ENCODE measurements at regions not wholly inside any gene's neighbourhood (a gene's known extent, or its start where the extent isn't known, plus 50 kb on each side); places are given as distances from the start of the nearest gene placed in this dataset.

DNA sequence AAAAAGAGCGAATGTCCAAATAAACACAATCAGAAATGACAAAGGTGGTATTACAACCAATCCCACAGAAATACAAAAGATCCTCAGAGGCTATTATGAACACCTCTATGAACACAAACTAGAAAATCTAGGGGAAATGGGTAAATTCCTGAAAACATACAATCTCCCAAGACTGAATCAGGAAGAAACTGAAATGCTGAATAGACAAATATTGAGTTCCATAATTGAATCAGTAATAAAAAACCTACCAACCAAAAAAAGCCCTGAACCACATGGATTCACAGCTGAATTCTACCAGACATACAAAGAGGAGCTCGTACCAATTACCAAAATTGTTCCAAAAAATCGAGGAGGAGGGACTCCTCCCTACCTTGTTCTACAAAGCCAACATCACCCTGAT is 56.1 kb upstream of the ZNF800 start:
- TF ChIP-seq, protein P1, sequence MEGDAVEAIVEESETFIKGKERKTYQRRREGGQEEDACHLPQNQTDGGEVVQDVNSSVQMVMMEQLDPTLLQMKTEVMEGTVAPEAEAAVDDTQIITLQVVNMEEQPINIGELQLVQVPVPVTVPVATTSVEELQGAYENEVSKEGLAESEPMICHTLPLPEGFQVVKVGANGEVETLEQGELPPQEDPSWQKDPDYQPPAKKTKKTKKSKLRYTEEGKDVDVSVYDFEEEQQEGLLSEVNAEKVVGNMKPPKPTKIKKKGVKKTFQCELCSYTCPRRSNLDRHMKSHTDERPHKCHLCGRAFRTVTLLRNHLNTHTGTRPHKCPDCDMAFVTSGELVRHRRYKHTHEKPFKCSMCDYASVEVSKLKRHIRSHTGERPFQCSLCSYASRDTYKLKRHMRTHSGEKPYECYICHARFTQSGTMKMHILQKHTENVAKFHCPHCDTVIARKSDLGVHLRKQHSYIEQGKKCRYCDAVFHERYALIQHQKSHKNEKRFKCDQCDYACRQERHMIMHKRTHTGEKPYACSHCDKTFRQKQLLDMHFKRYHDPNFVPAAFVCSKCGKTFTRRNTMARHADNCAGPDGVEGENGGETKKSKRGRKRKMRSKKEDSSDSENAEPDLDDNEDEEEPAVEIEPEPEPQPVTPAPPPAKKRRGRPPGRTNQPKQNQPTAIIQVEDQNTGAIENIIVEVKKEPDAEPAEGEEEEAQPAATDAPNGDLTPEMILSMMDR (IDR thresholded peaks at IDR 0.05), result no peak
- no peak overlapping the region for H3K4me2 ChIP-seq (ENCODE audit: low read length)
- no peak overlapping the region for H3K4me3 ChIP-seq (ENCODE audit: low read depth, low read length)
- H2AFZ ChIP-seq, result no peak overlapping the region
- H3K9ac ChIP-seq, result no peak overlapping the region
- H3K36me3 ChIP-seq (ENCODE audit: control insufficient read depth, insufficient read depth, low read length), result no peaks in the 10 kb centered on the region
- H3K4me1 ChIP-seq, result no peaks in the 10 kb centered on the region
- H3K9me3 ChIP-seq (ENCODE audit: control insufficient read depth, low read length), result peaks cover 3% of the 10 kb centered on the region
- no peaks in the 10 kb centered on the region for H3K27me3 ChIP-seq (ENCODE audit: control insufficient read depth, insufficient read depth, low read length)
- no peaks in the 10 kb centered on the region for H3K79me2 ChIP-seq
- no peak overlapping the region for H3K27ac ChIP-seq

DNA sequence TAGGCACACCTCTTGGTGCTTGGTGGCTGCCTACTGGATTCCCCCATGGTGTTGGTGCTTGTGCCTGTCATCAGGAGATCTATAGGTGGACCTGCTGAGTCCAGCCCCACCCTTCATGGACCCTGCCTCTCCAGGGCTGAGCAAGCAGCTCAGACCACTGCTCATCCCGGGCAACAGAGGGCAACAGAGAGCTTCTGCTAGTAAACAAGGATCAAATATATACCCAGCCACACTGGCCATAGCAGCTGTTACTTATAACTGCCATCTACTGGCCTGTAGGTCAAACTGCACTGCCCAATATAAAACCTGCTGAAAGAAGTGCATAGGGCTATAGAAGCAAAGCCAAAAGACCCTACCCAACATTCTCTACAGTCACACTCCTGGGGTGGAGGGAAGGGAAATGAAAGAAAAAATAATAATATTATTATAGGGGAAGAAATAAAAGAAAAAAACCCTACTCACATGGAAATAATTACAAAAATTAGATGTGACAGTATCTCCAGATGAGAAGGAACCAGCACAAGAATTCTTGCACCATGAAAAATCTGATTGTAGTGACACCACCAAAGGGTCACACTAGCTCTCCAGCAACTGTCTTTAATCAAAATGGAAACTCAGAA is 54.9 kb upstream of the ZNF800 start:
- Histone ChIP-seq H3K27me3 (ENCODE audit: control insufficient read depth, insufficient read depth, low read length) (no peaks in the 10 kb centered on the region), H3K4me3 (ENCODE audit: low read depth, low read length) (no peak overlapping the region), H3K9me3 (ENCODE audit: control insufficient read depth, low read length) (peaks cover 3% of the 10 kb centered on the region), H3K4me2 (ENCODE audit: low read length) (no peak overlapping the region), H3K36me3 (ENCODE audit: control insufficient read depth, insufficient read depth, low read length) (no peaks in the 10 kb centered on the region), H3K4me1 (no peaks in the 10 kb centered on the region), H3K27ac (no peak overlapping the region), H3K9ac (no peak overlapping the region), H3K79me2 (no peaks in the 10 kb centered on the region), H2AFZ (no peak overlapping the region)
- TF ChIP-seq, protein P1 (IDR thresholded peaks at IDR 0.05), result no peak

DNA sequence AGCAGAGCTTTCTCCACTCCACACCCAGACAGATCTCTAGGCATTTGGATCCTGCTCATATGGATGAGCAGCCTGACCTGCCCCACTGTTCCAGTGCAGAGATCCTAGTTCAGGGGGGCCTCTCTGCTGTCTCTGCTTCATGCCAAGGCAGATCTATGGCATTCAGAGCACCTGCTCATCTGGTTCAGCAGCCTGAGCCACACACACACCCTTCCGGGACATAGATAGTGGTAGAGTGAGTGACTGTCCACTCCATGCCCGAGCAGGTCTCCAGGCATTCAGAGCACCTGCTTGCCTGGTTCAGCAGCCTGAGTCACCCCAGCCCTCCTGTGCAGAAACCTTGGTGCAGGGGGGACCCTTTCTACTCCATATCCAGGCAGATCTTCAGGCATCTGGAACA is 54.3 kb upstream of the ZNF800 start:
- Histone ChIP-seq H3K27me3 (ENCODE audit: control insufficient read depth, insufficient read depth, low read length) (no peaks in the 10 kb centered on the region), H3K4me1 (no peaks in the 10 kb centered on the region), H3K36me3 (ENCODE audit: control insufficient read depth, insufficient read depth, low read length) (no peaks in the 10 kb centered on the region), H3K9me3 (ENCODE audit: control insufficient read depth, low read length) (peaks cover 3% of the 10 kb centered on the region), H3K79me2 (no peaks in the 10 kb centered on the region), H3K9ac (no peak overlapping the region), H2AFZ (no peak overlapping the region), H3K4me2 (ENCODE audit: low read length) (no peak overlapping the region), H3K27ac (no peak overlapping the region), H3K4me3 (ENCODE audit: low read depth, low read length) (no peak overlapping the region)
- TF ChIP-seq, protein P1 (IDR thresholded peaks at IDR 0.05), result no peak
